HEK293T (cell line): ENCODE measurements at regions not wholly inside any gene's neighbourhood (a gene's known extent, or its start where the extent isn't known, plus 50 kb on each side); places are given as distances from the start of the nearest gene placed in this dataset.

Experiments
- CTBP1 ChIP-seq: fragments of 450-650 bp; IDR thresholded peaks from 2 replicates; pipeline ENCODE4 v1.6.1; 2016; ENCODE audit warnings: borderline replicate concordance
- FOXA1 ChIP-seq: fragments of 450-650 bp; IDR thresholded peaks from 2 replicates; pipeline ENCODE4 v1.6.1; 2016; ENCODE audit warnings: mild to moderate bottlenecking
- SP1 ChIP-seq: fragments of 450-650 bp; IDR thresholded peaks from 2 replicates; pipeline ENCODE4 v1.6.1; 2017
- ZNF384 ChIP-seq: fragments of 450-650 bp; IDR thresholded peaks from 2 replicates; pipeline ENCODE4 v1.6.1; 2016

DNA sequence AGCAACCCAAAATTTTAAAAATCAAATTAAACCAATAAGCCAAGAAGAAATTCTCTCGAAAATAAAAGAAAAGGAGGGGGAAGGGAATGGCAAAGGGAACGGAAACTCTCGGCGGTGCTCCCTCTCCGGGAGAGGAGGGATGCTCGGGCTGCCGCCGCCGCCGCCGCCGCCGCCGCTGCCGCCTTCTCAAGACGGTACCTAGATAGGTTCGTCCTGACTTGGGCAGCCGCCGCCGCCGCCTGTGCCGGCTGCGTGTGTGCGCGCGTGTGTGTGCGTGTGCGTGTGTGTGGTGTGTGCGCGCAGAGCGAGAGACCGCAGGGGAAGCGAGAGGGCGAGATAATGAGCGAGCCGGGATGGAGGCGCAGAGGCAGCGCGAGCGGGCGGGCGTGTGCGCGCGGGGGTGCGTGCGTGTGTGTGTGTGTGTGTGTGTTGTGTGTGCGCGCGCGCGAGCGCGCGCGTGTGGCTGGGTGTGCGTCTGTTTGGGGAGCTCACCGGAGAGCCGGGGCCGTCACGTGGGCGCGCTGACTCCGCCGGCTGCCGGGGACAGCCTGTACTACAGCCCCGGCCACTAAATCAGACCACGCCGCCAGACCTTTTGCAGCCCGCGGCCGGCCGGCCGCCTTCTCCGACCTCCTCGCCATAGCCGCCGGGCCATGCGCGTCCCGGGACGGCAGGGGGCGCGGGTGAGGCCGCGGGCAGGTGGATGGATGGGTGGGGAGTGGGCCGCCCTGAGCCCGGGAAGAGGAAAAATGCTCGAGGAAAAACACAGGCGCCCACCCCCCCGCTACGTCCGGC lies 111.6 kb downstream of the DHX15 start:
- no peak; the same call in 1 of the 2 replicates for TF ChIP-seq CTBP1
- TF ChIP-seq ZNF384: no peak
- no peak for TF ChIP-seq SP1
- TF ChIP-seq FOXA1: no peak
